Mucosa of gallbladder (tissue), 1 donor: ENCODE measurements at regions not wholly inside any gene's neighbourhood (a gene's known extent, or its start where the extent isn't known, plus 50 kb on each side); places are given as distances from the start of the nearest gene placed in this dataset.

Experiments used
- DNase-seq: peaks from one replicate; pipeline ENCODE4 v3.0.0-alpha.2; 2020; ENCODE audit warnings: low spot score
- donor health status: DM: no; HTN: no; CAD: no.

DNA sequence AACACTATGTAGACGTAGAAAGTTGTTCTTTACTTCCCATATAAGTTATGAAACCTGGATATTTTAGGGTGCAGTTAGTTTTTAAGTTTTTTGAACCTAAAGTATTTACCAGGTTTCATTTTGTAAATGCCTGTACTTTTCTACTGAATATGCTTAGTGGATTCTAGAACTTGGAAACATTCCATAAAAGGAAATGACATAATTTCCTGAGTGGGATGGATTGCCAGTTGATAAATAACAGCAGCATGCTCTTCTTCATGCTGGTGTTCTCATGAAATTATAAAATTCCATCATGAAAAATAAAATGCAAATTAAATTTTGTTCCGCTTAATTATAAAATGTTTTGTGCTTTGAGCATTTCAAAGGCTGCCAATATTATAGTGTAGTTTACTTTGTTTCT, 362.2 kb upstream of the PCDH20 start:
- DNase-seq = no peak

DNA sequence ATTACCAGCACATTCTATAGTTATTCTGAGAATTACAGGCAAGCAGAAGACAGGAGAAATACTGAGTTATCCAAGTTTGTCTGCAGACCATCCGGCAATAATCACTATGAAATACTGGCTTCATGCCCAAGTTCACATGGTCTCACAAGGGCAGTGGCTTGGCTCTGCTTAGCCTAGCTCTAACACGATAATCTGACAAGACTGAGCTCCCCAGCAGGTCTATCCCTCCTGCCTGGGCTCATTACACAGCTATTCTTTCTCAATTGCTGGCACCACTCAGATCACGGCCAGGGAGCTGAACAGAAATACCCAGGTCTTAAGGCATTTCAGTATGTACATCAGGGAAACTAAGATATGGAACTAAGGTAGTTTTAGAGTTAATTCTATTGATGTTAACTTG, 361.6 kb upstream of the PCDH20 start:
- no peak for DNase-seq

DNA sequence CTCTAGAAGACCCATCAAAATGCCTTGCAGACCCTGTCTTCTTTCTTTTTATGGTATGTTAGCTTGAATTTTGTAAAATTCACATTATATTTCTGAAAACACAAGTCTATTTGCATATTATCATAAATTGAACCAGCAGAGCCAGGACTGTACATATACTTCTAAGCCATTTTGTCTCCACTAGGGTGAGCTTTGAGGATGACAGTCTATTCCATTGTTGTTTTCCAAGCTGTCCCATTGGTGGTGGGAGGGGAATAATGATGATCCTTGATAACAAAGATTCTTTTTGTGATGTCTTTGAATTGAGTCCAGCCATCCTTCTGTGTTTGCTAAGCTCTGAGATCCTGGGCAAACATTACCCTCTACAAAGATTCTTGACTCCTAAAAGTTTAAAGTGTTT, 359.3 kb upstream of the PCDH20 start:
- DNase-seq = no peak

DNA sequence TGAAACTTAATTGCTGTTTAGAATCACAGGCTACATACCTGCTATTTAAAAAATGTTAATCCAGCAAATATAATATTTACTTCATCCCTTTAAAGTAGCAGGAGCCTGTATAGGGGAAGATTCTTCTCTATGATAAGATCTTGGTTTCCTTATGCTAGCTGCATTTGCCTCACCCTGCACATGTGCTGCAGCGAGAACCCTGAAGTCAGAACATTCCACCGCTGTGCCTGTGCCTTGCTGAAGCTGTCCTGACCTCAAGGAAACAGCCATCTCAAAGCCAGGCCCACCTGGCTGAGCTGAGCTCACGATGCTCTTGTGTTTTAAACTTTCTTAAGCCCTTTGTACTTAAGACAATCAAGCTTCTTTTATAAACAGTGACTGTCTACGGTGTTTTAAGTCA, 355.0 kb upstream of the PCDH20 start:
- DNase-seq = no peak

DNA sequence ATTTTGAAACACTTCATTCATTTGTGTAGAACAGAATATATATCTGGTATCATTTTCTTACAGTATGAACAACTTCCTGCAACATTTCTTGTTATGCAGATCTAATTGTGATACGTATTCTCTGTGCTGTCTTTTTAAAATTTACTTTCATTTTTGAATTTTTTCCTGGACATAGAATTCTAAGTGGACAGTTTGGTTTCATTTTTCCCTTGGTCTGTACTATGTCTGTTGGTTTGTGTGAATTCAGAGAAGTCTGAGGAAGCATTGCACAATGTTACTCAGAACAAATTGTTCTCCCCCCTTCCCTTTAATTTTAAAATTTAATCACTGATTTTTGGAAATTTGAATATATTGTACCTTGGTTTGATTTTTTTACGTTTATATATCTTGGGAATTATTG, 352.5 kb upstream of the PCDH20 start:
- no peak for DNase-seq

DNA sequence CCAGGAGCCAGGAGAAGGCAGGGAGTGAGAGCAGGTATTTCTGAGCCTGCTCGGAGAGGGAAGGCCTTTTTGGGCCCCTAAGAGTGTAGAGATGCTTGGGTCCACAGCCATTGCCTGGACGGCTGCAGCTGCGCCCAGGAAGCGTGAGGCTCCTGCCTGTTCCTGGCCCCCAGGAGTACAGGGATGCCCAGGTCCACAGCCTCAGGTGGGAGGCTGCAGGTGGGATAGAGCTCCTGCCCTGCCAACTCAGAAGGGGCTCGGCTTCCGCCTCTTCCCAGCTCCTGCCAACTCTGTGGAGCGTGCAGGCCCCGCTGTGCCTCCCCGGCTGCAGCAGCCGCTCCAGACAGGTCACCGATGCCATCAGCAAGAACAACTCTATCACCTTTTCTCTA, 351.0 kb upstream of the PCDH20 start:
- DNase-seq = no peak

DNA sequence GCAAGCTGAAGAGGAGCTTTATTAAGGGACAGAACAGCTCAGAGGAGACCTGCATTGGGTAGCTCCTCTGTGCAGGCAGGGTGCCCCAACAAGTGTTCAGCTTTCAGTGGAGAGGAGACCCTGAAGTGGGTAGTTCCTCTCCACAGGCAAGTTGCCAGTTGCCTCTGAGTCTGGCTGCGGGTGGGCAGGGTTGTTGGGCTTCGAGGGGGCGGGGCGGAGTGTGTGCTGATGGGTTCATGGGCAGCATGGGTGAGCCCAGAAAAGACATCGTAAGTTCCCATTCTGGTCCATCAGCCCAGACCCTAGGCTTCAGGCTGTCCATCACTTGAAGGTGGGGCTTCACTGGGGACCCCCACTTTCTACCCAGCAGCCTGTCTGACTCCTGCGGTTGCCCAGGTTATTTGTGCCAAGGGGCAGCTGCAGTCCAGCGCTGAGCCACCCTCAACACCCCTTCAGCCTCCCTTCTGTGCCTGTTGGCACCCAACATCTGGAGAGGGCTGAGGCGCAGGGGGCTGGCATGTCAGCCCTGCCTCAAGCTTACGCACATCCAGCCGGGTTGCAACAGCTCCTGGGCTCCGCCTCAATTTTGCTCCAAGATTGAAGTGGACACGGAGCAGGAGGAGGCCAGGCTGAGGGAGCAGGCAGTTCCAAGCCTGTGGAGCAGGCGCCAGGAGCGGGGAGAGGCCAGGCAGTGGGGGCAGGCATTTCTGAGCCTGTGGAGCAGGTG, 350.5 kb upstream of the PCDH20 start:
- no peak for DNase-seq

DNA sequence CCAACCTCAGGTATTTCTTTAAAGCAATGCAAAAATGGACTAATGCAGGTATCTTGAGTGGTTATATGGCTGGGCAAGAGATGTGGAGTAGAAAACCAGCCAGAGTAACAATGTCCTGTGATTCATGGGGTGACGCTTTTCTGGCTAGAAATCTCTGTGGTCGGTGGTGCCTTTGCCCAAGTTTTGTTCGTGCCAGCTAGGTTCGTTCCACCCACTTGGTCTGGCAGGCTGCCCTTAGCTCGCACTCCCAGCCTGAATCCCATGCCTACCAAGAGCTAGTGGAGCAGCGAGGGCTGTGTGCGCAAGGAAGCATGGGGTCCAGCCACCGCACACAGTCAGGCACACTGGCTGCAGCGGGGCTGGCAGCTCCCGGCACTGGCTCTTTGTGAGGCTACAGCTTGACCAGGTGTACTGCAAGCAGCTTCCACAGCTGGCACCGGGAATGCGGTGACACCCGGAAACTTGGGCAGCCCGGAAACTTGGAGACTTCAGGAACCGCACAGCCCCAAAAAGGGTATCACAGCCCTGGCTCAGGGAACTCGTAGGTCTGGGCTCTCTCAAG, 349.6 kb upstream of the PCDH20 start:
- no peak for DNase-seq

DNA sequence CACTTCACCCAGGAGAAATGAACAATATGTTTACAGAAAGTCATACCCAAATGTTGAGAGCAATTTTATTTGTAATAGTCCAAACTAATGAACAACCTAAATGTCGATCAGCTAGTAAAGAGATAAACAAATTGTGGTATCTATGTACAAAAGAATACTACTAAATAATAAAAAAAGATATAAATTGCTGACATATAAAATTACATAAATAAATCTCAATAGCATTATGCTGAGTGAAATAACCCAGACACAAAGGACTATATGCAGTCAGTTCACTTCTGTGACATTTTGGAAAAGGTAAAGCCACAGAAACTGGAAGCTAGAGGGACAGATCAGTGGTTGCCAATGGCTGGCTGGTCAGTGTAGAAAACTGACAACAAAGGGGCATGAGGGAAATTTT, 346.0 kb upstream of the PCDH20 start:
- no peak for DNase-seq

DNA sequence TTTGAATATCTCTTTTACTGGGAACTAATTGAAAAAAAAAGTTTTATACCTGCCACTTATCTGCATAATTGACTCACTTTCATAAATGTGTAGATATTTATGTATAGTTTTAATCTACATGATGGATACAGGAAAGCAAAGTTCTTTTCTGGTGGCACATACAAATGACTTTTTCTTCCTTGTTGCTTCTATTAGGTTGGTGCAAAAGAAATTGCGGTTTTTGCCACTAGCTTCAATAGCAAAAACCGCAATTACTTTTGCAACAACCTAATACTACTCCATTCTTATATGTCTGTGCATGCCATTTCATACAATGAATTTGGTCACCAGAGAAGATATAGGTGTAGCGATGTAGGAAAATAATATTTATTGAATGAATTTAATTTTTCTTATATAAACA, 344.5 kb upstream of the PCDH20 start:
- no peak for DNase-seq

DNA sequence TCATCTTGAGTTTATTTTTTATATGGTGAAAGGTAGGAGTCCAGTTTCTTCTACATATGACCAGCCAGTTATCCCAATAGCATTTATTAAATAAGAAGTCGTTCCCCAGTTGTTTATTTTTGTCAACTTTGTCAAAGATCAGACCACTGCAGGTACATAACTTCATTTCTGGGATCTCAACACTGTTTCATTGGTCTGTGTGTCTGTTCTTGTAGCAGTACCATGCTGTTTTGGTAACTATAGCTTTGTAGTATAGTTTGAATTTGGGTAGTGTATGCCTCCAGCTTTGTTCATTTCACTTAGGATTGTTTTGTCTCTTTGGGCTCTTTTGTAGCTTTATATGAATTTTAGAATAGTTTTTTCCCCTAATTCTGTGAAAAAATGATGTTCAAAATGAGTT, 340.4 kb upstream of the PCDH20 start:
- DNase-seq = no peak

DNA sequence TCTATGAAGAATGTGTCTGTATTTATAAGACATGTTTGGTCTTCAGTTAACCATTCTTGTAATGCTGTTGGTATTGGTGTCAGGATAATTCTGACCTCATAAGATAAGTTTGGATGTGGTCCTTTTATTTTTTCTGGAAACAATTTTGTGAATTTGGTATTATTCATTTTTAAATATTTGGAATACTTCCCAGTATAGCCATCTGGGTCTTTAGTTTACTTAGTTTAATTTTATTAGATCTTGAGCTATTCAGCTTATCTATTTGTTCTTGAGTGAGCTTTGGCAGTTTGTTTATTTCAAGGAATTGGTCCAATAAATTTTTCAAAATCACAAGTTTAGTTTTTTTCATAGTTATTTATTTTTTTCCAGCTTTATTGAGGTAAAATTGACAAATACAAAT, 335.4 kb upstream of the PCDH20 start:
- no peak for DNase-seq

DNA sequence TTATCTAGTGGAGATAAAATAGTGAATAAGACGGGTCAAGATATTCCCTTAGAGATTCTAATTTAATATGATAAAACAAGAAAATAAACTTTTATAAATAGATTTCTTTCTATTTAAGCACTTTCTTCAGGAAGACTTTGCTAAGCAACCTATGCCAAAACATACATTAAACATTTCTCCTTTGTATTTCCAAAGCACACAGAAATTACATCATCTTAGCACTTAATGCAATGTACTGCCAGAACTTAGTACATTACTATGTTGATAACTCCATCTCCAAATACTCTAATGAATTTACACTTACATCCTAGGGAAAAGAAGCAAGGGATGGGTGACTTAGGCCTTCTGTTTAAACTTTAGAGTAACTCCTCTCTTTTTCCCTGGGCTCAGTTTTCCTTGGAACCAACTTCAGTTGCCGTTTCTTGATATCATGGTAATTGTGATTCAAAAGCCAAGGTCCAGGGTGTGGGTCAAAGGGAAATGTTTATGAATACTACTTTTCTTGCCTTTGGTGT, 322.6 kb upstream of the PCDH20 start:
- no peak for DNase-seq

DNA sequence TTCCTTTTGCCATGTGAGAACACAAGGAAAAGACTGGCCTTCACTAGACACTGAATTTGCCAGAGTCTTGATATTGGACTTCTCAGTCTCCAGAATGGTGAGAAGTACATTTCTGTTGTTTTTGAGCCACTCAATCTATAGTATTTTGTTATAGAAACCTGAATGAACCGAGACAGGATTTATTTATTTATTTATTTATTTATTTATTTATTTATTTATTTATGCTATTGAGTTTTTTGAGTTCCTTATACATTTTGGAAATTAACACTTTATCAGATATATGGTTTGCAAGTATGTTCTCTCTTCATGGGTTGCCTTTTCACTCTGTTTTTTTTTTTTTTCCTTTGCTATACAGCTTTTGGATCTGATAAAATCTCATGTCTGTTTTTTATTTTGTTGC, 319.0 kb upstream of the PCDH20 start:
- no peak for DNase-seq

DNA sequence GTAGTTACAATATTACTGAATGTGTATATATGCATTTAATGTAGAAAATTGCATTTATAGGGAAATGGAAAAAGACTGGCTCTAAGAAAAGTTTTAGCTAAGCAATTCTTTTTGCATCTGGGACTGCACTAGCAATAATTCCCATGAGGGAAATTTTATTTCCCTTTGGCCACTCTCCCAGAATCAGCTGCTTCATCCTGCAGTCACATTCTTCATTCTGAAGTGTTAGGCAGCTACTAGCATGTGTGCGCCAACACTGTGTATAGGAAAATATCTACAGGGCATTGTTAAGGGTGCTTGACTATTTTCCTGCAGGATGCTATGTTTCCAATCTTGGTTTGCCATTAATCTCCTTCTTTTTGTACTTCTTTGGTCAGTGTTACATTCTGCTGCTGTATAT, 312.8 kb upstream of the PCDH20 start:
- no peak for DNase-seq

DNA sequence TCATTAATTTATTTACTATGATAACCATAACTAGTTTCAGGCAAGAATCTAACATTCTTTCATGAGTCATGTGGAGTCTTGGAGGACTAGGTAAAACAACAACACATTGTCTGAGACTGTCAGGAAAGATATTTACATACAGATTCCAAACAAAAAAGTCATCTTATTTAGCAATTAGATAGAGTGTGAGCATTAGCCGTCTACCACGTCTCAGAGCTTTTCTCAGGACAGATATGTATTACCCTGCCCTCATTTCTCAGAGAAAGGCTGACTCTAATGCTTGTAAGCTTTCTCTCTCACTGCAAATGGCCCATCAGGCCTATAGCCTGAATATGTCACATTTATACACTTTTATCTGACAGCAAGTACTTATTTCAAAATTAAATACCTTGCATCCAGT, 312.1 kb upstream of the PCDH20 start:
- DNase-seq = no peak

DNA sequence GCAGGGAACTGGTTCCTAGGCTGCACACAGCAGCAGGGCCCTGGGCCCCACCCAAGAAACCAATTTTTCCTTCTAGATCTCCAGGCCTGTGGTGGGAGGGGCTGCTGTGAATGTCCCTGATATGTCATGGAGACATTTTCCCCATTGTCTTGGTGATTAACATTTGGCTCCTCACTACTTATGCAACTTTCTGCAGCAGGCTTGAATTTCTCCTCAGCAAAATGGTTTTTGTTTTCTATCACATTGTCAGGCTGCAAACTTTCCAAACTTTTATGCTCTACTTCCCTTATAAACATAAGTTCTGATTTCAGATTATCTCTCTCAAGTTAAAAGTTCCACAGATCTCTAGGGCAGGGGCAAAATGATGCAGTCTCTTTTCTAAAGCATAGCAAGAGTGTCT, 310.2 kb upstream of the PCDH20 start:
- no peak for DNase-seq

DNA sequence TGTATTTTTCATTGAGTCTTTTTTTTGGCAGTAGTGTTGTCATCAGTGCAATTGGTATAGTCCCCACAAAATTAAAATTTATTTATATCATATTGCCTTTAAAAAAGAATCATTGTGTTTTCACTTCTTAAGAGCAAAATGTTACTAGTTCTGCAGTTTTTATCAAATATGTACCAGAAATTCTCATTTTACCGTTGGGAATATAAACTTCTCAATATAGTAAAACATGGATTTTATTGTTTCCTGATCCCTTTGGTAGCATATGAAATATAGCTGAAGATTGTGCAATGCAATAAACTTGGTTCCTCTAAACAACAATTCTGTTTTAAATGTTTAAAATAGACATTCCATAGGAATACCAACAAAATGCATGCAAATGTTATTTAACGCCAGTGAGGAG, 306.5 kb upstream of the PCDH20 start:
- no peak for DNase-seq

DNA sequence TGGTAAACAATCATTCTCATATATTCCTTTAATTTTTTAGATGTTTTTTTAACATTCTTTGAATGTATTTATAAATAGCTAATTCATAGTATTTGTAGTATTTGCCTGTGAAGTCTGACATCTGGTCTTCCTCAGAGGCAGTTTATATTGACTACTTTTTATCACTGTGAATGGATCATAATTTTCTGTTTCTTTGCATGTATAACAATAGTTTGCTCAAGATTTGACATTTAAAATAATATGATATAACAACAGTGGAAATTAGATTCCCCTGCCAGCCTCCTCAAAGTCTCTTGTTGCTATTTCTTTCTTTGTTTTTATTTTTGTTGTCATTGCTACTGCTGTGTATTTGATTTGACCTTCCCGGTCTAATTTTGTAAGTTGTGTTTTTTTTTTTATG, 297.0 kb upstream of the PCDH20 start:
- no peak for DNase-seq

DNA sequence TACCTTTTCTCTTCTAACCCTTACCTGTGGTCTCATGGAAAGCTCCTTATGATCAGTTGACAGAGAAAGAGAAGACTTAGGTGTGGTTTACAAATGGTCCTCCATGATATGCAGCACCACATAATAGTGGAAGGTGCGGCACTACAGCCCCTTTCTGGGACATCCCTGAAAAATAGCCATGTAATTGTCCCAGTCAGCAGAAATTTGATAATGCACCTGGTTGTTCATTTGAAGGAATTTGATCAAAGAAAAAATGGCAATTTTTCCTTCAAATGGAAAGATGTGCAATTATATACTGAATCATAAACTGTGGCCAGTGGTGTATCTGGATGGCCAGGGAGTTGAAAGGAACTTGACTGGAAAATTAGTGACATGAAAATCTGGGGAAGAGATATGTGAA, 293.6 kb upstream of the PCDH20 start:
- no peak for DNase-seq

DNA sequence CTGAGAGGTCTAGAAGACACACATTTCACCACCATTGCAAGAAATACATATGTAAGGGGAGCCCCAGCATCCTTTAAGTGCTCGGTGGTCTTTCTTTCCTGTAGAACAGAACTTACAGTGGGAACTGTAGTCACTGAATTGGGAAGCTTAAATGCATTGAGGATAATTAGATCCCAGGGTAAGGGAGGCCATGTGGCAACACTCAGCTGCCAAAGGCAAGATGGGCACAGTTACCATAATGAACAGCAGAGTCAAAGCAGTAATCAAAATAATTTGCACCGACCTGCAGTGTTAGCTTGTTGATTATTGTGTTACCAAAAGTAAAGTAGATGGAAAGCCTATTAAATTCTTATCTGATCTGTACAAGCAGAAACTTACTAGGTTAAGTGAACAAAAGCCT, 291.2 kb upstream of the PCDH20 start:
- DNase-seq = no peak

DNA sequence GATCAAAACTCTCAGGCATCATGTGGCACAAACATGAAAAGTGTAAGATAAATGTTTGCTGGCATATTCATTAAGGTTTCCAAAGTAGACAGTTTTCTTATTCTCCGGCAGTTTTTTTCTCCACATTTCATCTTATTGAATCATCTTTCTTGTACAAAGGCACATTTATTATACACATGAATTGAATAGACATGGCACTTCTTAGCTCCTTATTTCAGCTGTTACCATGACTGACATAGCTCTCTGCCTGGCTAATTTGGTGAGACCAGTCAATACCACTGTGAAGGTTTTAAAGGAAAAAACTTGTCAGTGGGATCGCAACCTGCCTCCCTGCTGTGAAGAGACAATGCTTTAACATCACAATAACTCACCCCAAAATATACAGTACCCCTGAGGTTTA, 285.0 kb upstream of the PCDH20 start:
- DNase-seq = no peak

DNA sequence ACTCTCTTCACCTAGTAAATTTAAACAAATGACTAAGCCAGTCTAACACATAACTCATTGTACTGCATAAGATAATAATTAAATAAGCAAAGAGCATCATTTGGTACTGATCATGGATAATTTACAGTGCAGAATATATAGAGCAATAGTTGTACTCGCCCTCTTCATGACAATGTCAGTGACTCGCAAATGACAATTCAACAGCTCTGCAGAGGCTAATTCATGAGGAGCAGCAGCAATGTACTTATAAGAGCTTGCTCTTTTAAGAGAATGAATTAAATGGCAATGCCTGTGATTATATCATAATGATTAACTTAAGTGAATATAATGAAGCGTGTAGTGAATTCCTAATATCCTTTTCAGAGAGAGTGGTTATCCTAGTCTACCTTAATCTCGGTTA, 284.5 kb upstream of the PCDH20 start:
- DNase-seq = no peak

DNA sequence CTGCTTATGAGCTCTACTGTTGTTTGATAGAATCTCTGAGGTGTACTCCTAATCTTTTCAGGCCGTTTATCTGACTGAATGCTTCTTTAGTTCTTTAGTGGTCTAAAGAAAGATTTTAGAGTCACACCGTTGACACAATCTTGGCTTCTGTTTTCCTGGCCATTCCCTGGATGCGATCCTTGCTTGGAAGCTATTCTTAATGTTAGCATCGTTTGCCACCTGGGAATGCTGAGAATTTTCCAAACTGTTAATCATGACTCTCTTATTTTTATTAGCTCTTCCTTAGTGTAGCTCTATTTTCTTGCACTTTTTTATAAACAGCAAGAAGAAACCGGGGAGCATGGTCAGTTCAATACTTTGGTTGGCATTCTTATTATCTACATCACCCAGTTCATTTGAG, 281.0 kb upstream of the PCDH20 start:
- no peak for DNase-seq
